Endothelial cell (in vitro differentiated cells): ENCODE measurements at regions not wholly inside any gene's neighbourhood (a gene's known extent, or its start where the extent isn't known, plus 50 kb on each side); places are given as distances from the start of the nearest gene placed in this dataset.

Experiments
- DNase-seq: peaks from one replicate; pipeline ENCODE4 v3.0.0; 2021; ENCODE audit warnings: low spot score
- H3K27ac Mint-ChIP-seq: one replicate; pipeline ENCODE4 v1.8.0; 2021; ENCODE audit warnings: mixed read lengths, inconsistent platforms; ENCODE audit not compliant: unreplicated experiment
- H3K27me3 Mint-ChIP-seq: one replicate; pipeline ENCODE4 v1.8.0; 2021; ENCODE audit warnings: mild to moderate bottlenecking, moderate library complexity, mixed read lengths, inconsistent platforms; ENCODE audit not compliant: unreplicated experiment
- H3K36me3 Mint-ChIP-seq: one replicate; pipeline ENCODE4 v1.8.0; 2021; ENCODE audit warnings: mild to moderate bottlenecking, low read depth, mixed read lengths, inconsistent platforms; ENCODE audit not compliant: unreplicated experiment
- H3K4me1 Mint-ChIP-seq: one replicate; pipeline ENCODE4 v1.8.0; 2021; ENCODE audit warnings: mild to moderate bottlenecking, mixed read lengths, inconsistent platforms; ENCODE audit not compliant: unreplicated experiment
- H3K4me3 Mint-ChIP-seq: one replicate; pipeline ENCODE4 v1.8.0; 2021; ENCODE audit warnings: mild to moderate bottlenecking, mixed read lengths, inconsistent platforms; ENCODE audit not compliant: unreplicated experiment
- H3K9me3 Mint-ChIP-seq: one replicate; pipeline ENCODE4 v1.8.0; 2021; ENCODE audit warnings: mixed read lengths, inconsistent platforms; ENCODE audit not compliant: unreplicated experiment
- TF ChIP-seq, protein P1 (sequence below): fragments of 200-600 bp; sonication (generic); IDR thresholded peaks from one replicate; pipeline ENCODE4 v1.5.0; 2021; ENCODE audit warnings: antibody characterized with exemption; ENCODE audit not compliant: unreplicated experiment

DNA sequence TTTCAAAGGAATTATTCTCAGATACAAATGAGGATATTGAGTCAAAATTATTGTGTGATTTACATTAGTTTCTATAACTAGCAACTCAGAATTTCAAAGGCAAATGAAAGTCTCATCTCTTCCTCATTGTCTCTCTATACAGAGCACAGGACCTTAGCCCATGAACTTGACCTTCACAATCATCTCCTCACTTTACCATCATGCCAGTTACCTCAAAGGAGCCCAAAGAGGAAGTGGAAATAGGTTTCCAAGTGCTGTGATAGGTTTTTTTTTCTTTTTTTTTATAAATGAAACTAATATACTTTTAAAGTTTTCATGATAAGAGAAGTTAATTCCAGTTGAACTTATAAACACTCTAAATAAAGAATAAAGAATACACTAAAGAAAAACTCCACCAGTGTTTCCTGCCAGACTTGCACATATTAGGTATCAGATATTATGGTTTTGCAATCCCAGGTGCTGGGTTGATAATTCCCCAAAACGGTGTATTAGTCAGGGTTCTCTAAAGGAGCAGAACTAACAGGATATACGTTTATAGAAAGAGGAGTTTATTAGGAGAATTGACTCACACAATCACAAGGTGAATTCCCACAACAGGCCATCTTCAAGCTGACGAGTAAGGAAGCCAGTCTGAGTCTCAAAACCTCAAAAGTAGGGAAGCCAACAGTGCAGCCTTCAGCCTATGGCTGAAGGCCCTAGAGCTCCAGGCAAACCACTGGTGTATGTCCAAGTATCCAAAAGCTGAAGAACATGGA is 50.1 kb upstream of the ADAMTS16 start:
- Mint-ChIP-seq H3K9me3 (no peaks in the 10 kb centered on the region), H3K27me3 (peaks cover 2% of the 10 kb centered on the region), H3K27ac (no peak overlapping the region), H3K4me1 (no peaks in the 10 kb centered on the region), H3K4me3 (no peak overlapping the region), H3K36me3 (no peaks in the 10 kb centered on the region)
- no peak for DNase-seq
- TF ChIP-seq, protein P1, sequence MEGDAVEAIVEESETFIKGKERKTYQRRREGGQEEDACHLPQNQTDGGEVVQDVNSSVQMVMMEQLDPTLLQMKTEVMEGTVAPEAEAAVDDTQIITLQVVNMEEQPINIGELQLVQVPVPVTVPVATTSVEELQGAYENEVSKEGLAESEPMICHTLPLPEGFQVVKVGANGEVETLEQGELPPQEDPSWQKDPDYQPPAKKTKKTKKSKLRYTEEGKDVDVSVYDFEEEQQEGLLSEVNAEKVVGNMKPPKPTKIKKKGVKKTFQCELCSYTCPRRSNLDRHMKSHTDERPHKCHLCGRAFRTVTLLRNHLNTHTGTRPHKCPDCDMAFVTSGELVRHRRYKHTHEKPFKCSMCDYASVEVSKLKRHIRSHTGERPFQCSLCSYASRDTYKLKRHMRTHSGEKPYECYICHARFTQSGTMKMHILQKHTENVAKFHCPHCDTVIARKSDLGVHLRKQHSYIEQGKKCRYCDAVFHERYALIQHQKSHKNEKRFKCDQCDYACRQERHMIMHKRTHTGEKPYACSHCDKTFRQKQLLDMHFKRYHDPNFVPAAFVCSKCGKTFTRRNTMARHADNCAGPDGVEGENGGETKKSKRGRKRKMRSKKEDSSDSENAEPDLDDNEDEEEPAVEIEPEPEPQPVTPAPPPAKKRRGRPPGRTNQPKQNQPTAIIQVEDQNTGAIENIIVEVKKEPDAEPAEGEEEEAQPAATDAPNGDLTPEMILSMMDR = no peak
